Hepatocyte (in vitro differentiated cells): ENCODE measurements at regions not wholly inside any gene's neighbourhood (a gene's known extent, or its start where the extent isn't known, plus 50 kb on each side); places are given as distances from the start of the nearest gene placed in this dataset.

Source experiments
- CTCF ChIP-seq: fragments of 200-600 bp; sonication (generic); IDR thresholded peaks from 2 replicates; pipeline ENCODE4 v1.5.1; 2016; ENCODE audit warnings: antibody characterized with exemption, mild to moderate bottlenecking; ENCODE audit not compliant: poor library complexity
- EZH2 ChIP-seq: fragments of 200-600 bp; sonication (generic); IDR thresholded peaks from 2 replicates; pipeline ENCODE4 v1.6.1; 2016; ENCODE audit warnings: antibody characterized with exemption, mild to moderate bottlenecking, borderline replicate concordance
- EZH2phosphoT487 ChIP-seq: fragments of 200-600 bp; sonication (generic); IDR thresholded peaks from one replicate; pipeline ENCODE4 v1.6.1; 2018; ENCODE audit warnings: antibody characterized with exemption, mild to moderate bottlenecking, low read depth, moderate library complexity; ENCODE audit not compliant: unreplicated experiment, severe bottlenecking

GRCh38 chr18:986051-986450 is 81.4 kb downstream of the ADCYAP1 start:
- TF ChIP-seq CTCF: no peak
- TF ChIP-seq EZH2phosphoT487: no peak
- no peak for TF ChIP-seq EZH2
